ENCODE measurements at regions not wholly inside any gene's neighbourhood (a gene's known extent, or its start where the extent isn't known, plus 50 kb on each side); places are given as distances from the start of the nearest gene placed in this dataset.

- no peak for TF ChIP-seq CTCF (IDR thresholded peaks at IDR 0.05)
- TF ChIP-seq POLR2AphosphoS5 (IDR thresholded peaks at IDR 0.05), result no peak
- TF ChIP-seq POLR2A (IDR thresholded peaks at IDR 0.05), result no peak
- TF ChIP-seq EP300 (IDR thresholded peaks at IDR 0.05), result no peak
These were observed 116.3 kb upstream of the MAF start for GRCh38 chr16:79716645-79717332.
